ENCODE measurements at regions not wholly inside any gene's neighbourhood (a gene's known extent, or its start where the extent isn't known, plus 50 kb on each side); places are given as distances from the start of the nearest gene placed in this dataset.

GRCh38 chr1:39127513-39127912 lies 77.0 kb upstream of the MACF1 start:
- H3K27me3 ChIP-seq = no peaks in the 10 kb centered on the region
- peaks cover 0 to 6% (median 0%) of the 10 kb centered on the region in 4 donors for H3K36me3 ChIP-seq
- no peaks in the 10 kb centered on the region for H3K9me3 ChIP-seq
- intact Hi-C loops (cut with DNase I) = no loop called here
- no peak overlapping the region for H3K4me3 ChIP-seq
- DNase-seq (no peak), ATAC-seq (peak; percentile 56 to 71 (median 68))
- peak overlapping the region; percentile 1 to 18 (median 6) for H3K27ac ChIP-seq
- no peak for TF ChIP-seq POLR2A (IDR thresholded peaks at IDR 0.05)
- peaks cover 0 to 30% (median 0%) of the 10 kb centered on the region in 4 donors for H3K4me1 ChIP-seq

- Histone ChIP-seq H3K27me3 (no peaks in the 10 kb centered on the region), H3K36me3 (peaks cover 0 to 6% (median 0%) of the 10 kb centered on the region in 4 donors), H3K4me3 (no peak overlapping the region), H3K9me3 (no peaks in the 10 kb centered on the region), H3K27ac (peak overlapping the region; percentile 5 to 18 (median 6)), H3K4me1 (peaks cover 0 to 36% (median 2%) of the 10 kb centered on the region in 4 donors)
- DNase-seq (no peak), ATAC-seq (no peak)
- intact Hi-C loops (cut with DNase I) = no loop called here
- TF ChIP-seq POLR2A (IDR thresholded peaks at IDR 0.05) = no peak
- no peak for TF ChIP-seq CTCF (IDR thresholded peaks at IDR 0.05)
- 62% methylated on average over 4 of the region's 4 CpGs for WGBS (ENCODE audit: insufficient coverage, low coverage, low lambda C conversion rate, missing lambda C conversion rate)
Measured at GRCh38 chr1:39128126-39128525, 76.4 kb upstream of the MACF1 start.

GRCh38 chr1:39128959-39129358 lies 75.5 kb upstream of the MACF1 start:
- Histone ChIP-seq H3K9me3 (no peaks in the 10 kb centered on the region), H3K4me3 (no peak overlapping the region), H3K27ac (peak overlapping the region in 2 of 3 donors; percentile 9 to 11), H3K36me3 (peaks cover 0 to 6% (median 0%) of the 10 kb centered on the region in 4 donors), H3K27me3 (no peaks in the 10 kb centered on the region), H3K4me1 (peaks cover 0 to 39% (median 5%) of the 10 kb centered on the region in 4 donors)
- TF ChIP-seq CTCF (IDR thresholded peaks at IDR 0.05) (no peak), POLR2A (IDR thresholded peaks at IDR 0.05) (no peak)
- intact Hi-C loops (cut with DNase I) = no loop called here
- ATAC-seq = peak in 3 of 4 donors; percentile 6 to 44 (median 21)
- WGBS (ENCODE audit: insufficient coverage, low coverage, low lambda C conversion rate, missing lambda C conversion rate) = 20% methylated on average over 2 of the region's 2 CpGs
- peak in 2 of 3 donors; percentile 60 to 62 for DNase-seq

- H3K9me3 ChIP-seq = no peaks in the 10 kb centered on the region
- peak overlapping the region in 2 of 3 donors; percentile 7 to 9 for H3K27ac ChIP-seq
- H3K4me3 ChIP-seq = no peak overlapping the region
- intact Hi-C loops (cut with DNase I) = no loop called here
- TF ChIP-seq POLR2A (IDR thresholded peaks at IDR 0.05) (no peak), CTCF (IDR thresholded peaks at IDR 0.05) (no peak)
- DNase-seq (no peak), ATAC-seq (no peak)
- H3K4me1 ChIP-seq = peaks cover 0 to 39% (median 5%) of the 10 kb centered on the region in 4 donors
- no peaks in the 10 kb centered on the region for H3K27me3 ChIP-seq
- peaks cover 0 to 3% (median 0%) of the 10 kb centered on the region in 4 donors for H3K36me3 ChIP-seq
Measured at GRCh38 chr1:39129514-39129913, 75.0 kb upstream of the MACF1 start.

GRCh38 chr1:39130325-39130724 lies 74.2 kb upstream of the MACF1 start:
- intact Hi-C loops (cut with DNase I) = no loop called here
- ATAC-seq (no peak), DNase-seq (no peak)
- Histone ChIP-seq H3K4me3 (no peak overlapping the region), H3K4me1 (peaks cover 0 to 39% (median 5%) of the 10 kb centered on the region in 4 donors), H3K9me3 (no peaks in the 10 kb centered on the region), H3K27me3 (no peaks in the 10 kb centered on the region), H3K36me3 (no peaks in the 10 kb centered on the region), H3K27ac (peak overlapping the region in 1 of 3 donors; percentile 19)
- 53% methylated on average over 1 of the region's 1 CpG for WGBS (ENCODE audit: insufficient coverage, low coverage, low lambda C conversion rate, missing lambda C conversion rate)
- no peak for TF ChIP-seq CTCF (IDR thresholded peaks at IDR 0.05)
- no peak for TF ChIP-seq POLR2A (IDR thresholded peaks at IDR 0.05)

Measured in right lobe of liver (tissue), 6 donors.